Immature natural killer cell (primary cell): ENCODE measurements at regions not wholly inside any gene's neighbourhood (a gene's known extent, or its start where the extent isn't known, plus 50 kb on each side); places are given as distances from the start of the nearest gene placed in this dataset.
"Not testable (repeated sequence)": the region's sequence is repeated elsewhere in the genome, so short reads cannot be mapped to it uniquely, and the experiment has no call there.

Experiments
- DNase-seq, 3 donors: peaks; one replicate each; pipeline ENCODE4 v3.0.0; 2022; ENCODE audit warnings: mixed read lengths in 1 of 3
- H3K27ac Mint-ChIP-seq, 6 donors: one replicate each; pipeline ENCODE4 v1.8.0; 2020; ENCODE audit warnings: mixed read lengths in 6 of 6, mild to moderate bottlenecking in 5 of 6, inconsistent platforms in 4 of 6, moderate library complexity in 3 of 6
- H3K27me3 Mint-ChIP-seq, 3 donors: one replicate each; pipeline ENCODE4 v1.8.0; 2020 to 2021; ENCODE audit warnings: low read depth in 3 of 3, mild to moderate bottlenecking in 3 of 3, mixed read lengths in 3 of 3, moderate library complexity in 3 of 3, inconsistent platforms in 1 of 3
- H3K36me3 Mint-ChIP-seq, 3 donors: one replicate each; pipeline ENCODE4 v1.8.0; 2020; ENCODE audit warnings: mixed read lengths in 3 of 3, inconsistent platforms in 2 of 3, mild to moderate bottlenecking in 2 of 3
- H3K4me1 Mint-ChIP-seq, 2 donors: one replicate each; pipeline ENCODE4 v1.8.0; 2020; ENCODE audit warnings: inconsistent platforms in 2 of 2, mild to moderate bottlenecking in 2 of 2, mixed read lengths in 2 of 2, moderate library complexity in 1 of 2
- H3K4me3 Mint-ChIP-seq, 5 donors: one replicate each; pipeline ENCODE4 v1.8.0; 2020; ENCODE audit warnings: mild to moderate bottlenecking in 5 of 5, mixed read lengths in 5 of 5, inconsistent platforms in 3 of 5, moderate library complexity in 3 of 5
- H3K9me3 Mint-ChIP-seq, 6 donors: one replicate each; pipeline ENCODE4 v1.8.0; 2020; ENCODE audit warnings: mild to moderate bottlenecking in 6 of 6, mixed read lengths in 6 of 6, inconsistent platforms in 4 of 6, moderate library complexity in 3 of 6

- Mint-ChIP-seq H3K4me1 (no peaks in the 10 kb centered on the region), H3K4me3 (no peak overlapping the region), H3K9me3 (peaks cover 0 to 9% (median 0%) of the 10 kb centered on the region in 6 donors), H3K27me3 (peaks cover 0 to 6% (median 2%) of the 10 kb centered on the region in 3 donors), H3K27ac (no peak overlapping the region), H3K36me3 (no peaks in the 10 kb centered on the region)
- no peak for DNase-seq
These were observed 228.5 kb upstream of the NEBL start for GRCh38 chr10:21125471-21126228.

DNA sequence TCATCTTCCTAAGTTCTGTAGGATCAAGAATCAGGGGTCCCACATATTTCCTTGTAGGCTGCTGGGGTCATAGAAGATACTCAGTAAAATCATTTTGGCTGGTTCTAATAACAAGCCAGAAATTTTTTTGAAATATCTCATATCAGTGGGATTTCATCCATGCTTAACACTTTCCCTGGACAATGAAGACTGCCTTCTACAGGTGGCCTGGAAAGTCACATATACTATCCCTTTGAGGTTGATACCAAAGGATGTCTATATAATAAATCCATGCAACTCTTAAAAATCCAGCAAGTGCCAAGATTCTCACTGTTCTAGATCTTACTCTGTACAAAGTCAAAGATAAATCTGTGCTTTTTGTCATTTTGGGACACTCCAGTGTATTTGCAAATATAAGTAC, 225.8 kb upstream of the NEBL start:
- no peaks in the 10 kb centered on the region for H3K36me3 Mint-ChIP-seq
- H3K4me3 Mint-ChIP-seq = no peak overlapping the region
- no peak overlapping the region for H3K27ac Mint-ChIP-seq
- peaks cover 2 to 6% (median 4%) of the 10 kb centered on the region in 3 donors for H3K27me3 Mint-ChIP-seq
- H3K4me1 Mint-ChIP-seq = no peaks in the 10 kb centered on the region
- DNase-seq = no peak
- peaks cover 0 to 9% (median 0%) of the 10 kb centered on the region in 6 donors for H3K9me3 Mint-ChIP-seq

DNA sequence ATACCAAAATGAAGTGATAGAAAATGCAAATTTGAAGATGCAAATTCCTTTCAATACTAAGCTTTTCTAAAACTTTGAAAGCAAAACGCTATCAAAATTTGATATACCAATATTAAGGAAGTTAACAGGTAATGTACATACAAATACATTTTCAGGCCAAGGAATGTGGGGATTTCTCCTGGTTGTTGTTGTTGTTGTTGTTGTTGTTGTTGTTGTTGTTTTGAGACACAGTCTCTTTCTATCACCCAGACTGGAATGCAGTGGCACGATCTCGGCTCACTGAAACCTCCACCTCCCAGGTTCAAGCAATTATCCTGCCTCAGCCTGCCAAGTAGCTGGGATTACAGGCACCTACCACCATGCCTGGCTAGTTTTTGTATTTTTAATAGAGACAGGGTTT, 224.7 kb upstream of the NEBL start:
- not testable (repeated sequence) for H3K27me3 Mint-ChIP-seq, H3K4me1 Mint-ChIP-seq, H3K9me3 Mint-ChIP-seq, H3K27ac Mint-ChIP-seq, DNase-seq, H3K4me3 Mint-ChIP-seq, H3K36me3 Mint-ChIP-seq

DNA sequence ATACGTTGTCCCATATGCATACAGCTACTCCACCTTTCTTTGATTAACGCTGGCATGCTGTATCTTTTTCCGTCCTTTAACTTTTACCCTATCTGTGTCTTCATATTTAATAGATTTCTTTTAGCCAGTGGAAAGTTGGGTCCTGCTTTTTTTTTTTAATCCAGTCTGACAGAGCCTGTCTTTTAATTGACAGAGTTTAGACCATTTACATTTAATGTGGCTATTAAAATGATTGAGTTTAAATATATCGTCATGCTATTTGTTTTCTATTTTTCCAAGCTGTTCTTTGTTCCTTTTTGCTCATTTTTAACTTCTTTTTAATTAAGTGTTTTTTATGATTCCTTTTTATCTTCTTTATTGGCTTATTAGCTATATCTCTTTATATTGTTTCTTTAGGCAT, 217.6 kb upstream of the NEBL start:
- Mint-ChIP-seq H3K27ac (no peak overlapping the region), H3K9me3 (peaks cover 0 to 15% (median 3%) of the 10 kb centered on the region in 6 donors), H3K4me3 (no peak overlapping the region), H3K4me1 (no peaks in the 10 kb centered on the region), H3K27me3 (peaks cover 1 to 8% (median 7%) of the 10 kb centered on the region in 3 donors), H3K36me3 (peaks cover 0 to 3% (median 0%) of the 10 kb centered on the region in 3 donors)
- no peak for DNase-seq

- Mint-ChIP-seq H3K4me3 (no peak overlapping the region), H3K27ac (no peak overlapping the region), H3K4me1 (no peaks in the 10 kb centered on the region), H3K27me3 (peaks cover 1 to 11% (median 6%) of the 10 kb centered on the region in 3 donors), H3K9me3 (peaks cover 0 to 13% (median 5%) of the 10 kb centered on the region in 6 donors), H3K36me3 (no peaks in the 10 kb centered on the region)
- DNase-seq = no peak
These were observed 213.2 kb upstream of the NEBL start for GRCh38 chr10:21110358-21110757.

DNA sequence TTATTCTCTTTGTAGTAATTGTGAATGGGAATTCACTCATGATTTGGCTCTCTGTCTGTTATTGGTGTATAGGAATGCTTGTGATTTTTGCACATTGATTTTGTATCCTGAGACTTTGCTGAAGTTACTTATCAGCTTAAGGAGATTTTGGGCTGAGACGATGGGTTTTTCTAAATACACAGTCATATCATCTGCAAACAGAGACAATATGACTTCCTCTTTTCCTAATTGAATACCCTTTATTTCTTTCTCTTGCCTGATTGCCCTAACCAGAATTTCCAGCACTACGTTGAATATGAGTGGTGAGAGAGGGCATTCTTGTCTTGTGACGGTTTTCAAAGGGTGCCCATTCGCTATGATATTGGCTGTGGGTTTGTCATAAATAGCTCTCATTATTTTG, 209.8 kb upstream of the NEBL start:
- not testable (repeated sequence) for H3K4me1 Mint-ChIP-seq, H3K4me3 Mint-ChIP-seq, H3K27ac Mint-ChIP-seq, H3K9me3 Mint-ChIP-seq, H3K36me3 Mint-ChIP-seq, DNase-seq
- peaks cover 1 to 11% (median 6%) of the 10 kb centered on the region in 3 donors for H3K27me3 Mint-ChIP-seq

DNA sequence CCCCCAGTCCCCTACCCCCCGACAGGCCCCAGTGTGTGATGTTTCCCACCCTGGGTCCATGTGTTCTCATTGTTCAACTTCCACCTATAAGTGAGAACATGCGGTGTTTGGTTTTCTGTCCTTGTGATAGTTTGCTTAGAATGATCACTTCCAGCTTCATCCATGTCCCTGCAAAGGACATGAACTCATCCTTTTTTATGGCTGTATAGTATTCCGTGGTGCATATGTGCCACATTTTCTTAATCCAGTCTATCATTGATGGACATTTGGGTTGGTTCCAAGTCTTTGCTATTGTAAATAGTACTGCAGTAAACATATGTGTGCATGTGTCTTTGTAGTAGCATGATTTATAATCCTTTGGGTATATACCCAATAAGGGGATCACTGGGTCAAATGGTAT, 208.2 kb upstream of the NEBL start:
- not testable (repeated sequence) for H3K36me3 Mint-ChIP-seq, H3K4me3 Mint-ChIP-seq

GRCh38 chr10:21100871-21101514, 203.9 kb upstream of the NEBL start:
- Mint-ChIP-seq H3K9me3 (no peaks in the 10 kb centered on the region), H3K4me1 (no peaks in the 10 kb centered on the region), H3K27ac (no peak overlapping the region), H3K4me3 (no peak overlapping the region), H3K27me3 (peaks cover 0 to 1% (median 0%) of the 10 kb centered on the region in 3 donors), H3K36me3 (no peaks in the 10 kb centered on the region)
- DNase-seq = no peak

More for the DNA sequence above, 208.2 kb upstream of the NEBL start:
- DNase-seq, H3K27ac Mint-ChIP-seq, H3K27me3 Mint-ChIP-seq, H3K4me1 Mint-ChIP-seq, H3K9me3 Mint-ChIP-seq: not testable (repeated sequence)

DNA sequence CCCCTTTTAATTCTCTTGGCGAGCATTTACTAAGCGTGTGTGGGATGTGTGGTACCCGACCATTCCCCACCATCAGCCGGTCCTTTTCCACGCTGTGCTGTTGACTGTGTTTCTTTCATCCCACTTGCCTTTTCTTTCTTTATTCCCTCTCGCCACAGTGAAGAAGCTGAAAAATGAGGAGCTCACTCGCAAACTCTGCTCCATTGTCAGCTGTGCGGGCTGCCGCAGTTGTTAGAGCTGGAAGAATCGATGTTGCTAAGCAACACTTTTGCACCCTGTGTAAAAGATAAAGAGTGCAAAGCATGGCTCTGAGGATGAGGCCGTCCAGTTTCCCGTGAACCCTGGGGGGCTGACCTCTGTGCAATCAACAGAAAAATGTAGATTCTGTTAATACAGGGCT, 203.1 kb upstream of the NEBL start:
- peaks cover 0 to 1% (median 0%) of the 10 kb centered on the region in 3 donors for H3K27me3 Mint-ChIP-seq
- H3K27ac Mint-ChIP-seq = no peak overlapping the region
- no peaks in the 10 kb centered on the region for H3K36me3 Mint-ChIP-seq
- no peak overlapping the region for H3K4me3 Mint-ChIP-seq
- H3K9me3 Mint-ChIP-seq = no peaks in the 10 kb centered on the region
- no peak for DNase-seq
- H3K4me1 Mint-ChIP-seq = no peaks in the 10 kb centered on the region

GRCh38 chr10:21099291-21100062, 202.4 kb upstream of the NEBL start:
- Mint-ChIP-seq H3K4me3 (no peak overlapping the region), H3K9me3 (no peaks in the 10 kb centered on the region), H3K4me1 (no peaks in the 10 kb centered on the region), H3K36me3 (no peaks in the 10 kb centered on the region), H3K27me3 (peaks cover 0 to 1% (median 0%) of the 10 kb centered on the region in 3 donors), H3K27ac (no peak overlapping the region)
- DNase-seq = no peak

- Mint-ChIP-seq H3K36me3 (no peaks in the 10 kb centered on the region), H3K4me1 (no peaks in the 10 kb centered on the region), H3K27me3 (peaks cover 0 to 1% (median 0%) of the 10 kb centered on the region in 3 donors), H3K9me3 (no peaks in the 10 kb centered on the region), H3K27ac (no peak overlapping the region), H3K4me3 (no peak overlapping the region)
- no peak for DNase-seq
These were observed 200.8 kb upstream of the NEBL start for GRCh38 chr10:21097926-21098355.

DNA sequence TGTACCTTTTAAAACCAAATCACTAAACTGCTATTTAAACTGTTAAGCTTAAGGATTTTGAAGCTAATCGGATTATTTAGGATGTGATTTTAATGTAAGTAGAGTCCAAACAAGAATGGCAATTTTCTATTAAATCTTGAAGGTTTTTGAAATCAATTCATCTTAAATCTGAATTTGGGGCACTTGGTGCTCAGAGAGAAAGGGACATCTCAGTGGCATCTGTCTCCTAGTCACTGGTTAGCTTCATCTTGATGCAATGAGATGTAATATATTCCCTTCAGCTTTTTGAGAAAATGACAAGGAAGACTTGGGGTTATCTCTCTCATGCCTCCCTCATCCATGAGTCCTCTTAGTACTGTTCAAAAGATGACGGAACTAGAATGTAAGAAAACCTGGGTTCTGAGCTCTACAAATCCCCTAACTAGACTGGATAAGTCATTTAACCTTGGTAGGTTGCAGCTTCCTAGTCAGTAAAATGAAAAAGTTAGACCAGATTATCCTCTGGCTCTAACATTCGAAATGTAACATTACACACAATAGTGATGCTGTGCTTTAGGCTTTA, 198.5 kb upstream of the NEBL start:
- no peak overlapping the region for H3K27ac Mint-ChIP-seq
- no peak overlapping the region for H3K4me3 Mint-ChIP-seq
- peaks cover 0 to 1% (median 0%) of the 10 kb centered on the region in 3 donors for H3K27me3 Mint-ChIP-seq
- no peaks in the 10 kb centered on the region for H3K9me3 Mint-ChIP-seq
- no peaks in the 10 kb centered on the region for H3K4me1 Mint-ChIP-seq
- H3K36me3 Mint-ChIP-seq = no peaks in the 10 kb centered on the region
- no peak for DNase-seq

- DNase-seq = no peak
These were observed 198.0 kb upstream of the NEBL start for GRCh38 chr10:21095073-21095472.

More at GRCh38 chr10:21095073-21095472, 198.0 kb upstream of the NEBL start:
- no peak overlapping the region for H3K4me3 Mint-ChIP-seq
- H3K9me3 Mint-ChIP-seq = no peaks in the 10 kb centered on the region
- no peaks in the 10 kb centered on the region for H3K4me1 Mint-ChIP-seq
- no peak overlapping the region for H3K27ac Mint-ChIP-seq
- H3K27me3 Mint-ChIP-seq = peaks cover 0 to 1% (median 0%) of the 10 kb centered on the region in 3 donors
- H3K36me3 Mint-ChIP-seq = no peaks in the 10 kb centered on the region
